HG02870 (cell line): ENCODE measurements at regions not wholly inside any gene's neighbourhood (a gene's known extent, or its start where the extent isn't known, plus 50 kb on each side); places are given as distances from the start of the nearest gene placed in this dataset.

ENCODE experiments used
- ATAC-seq: cut with Tn5 transposase; IDR thresholded peaks from one replicate; pipeline ENCODE4 v1.9.1; 2021; ENCODE audit warnings: mild to moderate bottlenecking, moderate library complexity; ENCODE audit not compliant: unreplicated experiment

DNA sequence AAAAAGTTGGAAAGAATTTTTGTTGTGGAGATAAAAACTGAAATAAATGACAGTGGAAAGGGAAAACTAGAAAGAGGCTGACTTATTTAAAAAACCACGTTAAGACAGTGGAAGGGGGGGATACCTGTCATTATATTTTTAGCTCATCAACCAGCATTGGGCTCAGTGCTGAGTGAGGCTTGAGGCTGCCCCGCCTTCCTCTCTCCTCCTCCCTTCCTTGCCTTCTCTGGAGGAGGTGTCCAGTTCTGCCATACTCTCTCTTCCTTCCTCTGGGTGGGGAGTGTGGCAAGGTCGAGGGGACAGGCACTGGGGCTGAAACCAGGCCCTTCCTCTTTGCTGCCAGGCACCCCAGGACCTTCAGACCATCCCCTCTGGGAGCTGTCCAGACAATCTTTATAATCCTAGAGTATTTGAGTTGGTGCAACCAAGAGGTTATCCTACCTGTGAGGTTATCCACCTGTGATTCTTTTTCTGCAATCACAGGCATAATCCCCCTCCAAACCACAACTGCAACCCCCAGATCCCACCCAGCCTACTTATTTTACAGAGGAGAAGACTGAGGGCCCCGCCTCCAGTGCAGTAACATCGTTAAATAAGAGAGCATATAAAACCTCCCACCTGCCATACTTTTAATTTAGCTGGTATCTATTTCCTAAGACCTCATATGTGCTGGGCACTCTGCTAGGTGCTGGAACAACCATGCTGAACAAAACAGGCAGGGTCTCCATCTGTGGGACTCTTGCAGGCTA lies 578.5 kb downstream of the BUD13 start:
- ATAC-seq: no peak

GRCh38 chr11:116193321-116194131 lies 579.3 kb downstream of the BUD13 start:
- ATAC-seq: no peak

DNA sequence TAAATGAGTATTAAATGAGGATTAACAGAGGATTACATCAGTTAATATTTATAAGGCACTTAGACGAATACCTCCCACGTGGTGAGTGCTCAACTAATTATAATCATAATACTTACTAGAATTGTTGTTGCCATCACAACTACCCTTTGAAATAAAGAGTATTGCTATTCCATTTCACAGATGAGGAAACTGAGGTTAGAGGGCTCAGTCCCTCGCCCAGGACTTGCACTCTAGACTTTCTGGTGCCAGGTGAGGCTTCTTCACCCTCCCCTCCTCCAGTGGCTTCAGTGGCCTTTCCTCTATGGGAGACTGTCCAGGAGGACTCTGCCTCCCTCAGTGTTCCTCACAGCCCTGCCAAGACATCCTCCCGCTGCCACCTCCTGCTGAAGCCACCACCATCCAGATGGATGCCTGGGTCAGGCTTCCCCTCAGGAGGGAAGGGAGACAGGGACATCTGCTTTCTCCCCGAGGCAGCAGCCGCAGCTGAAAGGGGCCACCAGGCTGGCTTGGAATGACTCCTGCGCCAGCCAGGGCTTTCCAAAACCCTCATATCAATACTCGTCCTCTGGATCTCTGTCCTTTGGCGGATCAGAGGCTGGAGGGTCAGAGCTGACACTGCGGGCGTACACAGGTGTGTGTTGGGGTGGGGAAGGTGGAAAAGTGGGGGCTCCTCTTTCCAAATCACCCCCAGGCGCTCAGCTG lies 580.1 kb downstream of the BUD13 start:
- ATAC-seq: no peak

DNA sequence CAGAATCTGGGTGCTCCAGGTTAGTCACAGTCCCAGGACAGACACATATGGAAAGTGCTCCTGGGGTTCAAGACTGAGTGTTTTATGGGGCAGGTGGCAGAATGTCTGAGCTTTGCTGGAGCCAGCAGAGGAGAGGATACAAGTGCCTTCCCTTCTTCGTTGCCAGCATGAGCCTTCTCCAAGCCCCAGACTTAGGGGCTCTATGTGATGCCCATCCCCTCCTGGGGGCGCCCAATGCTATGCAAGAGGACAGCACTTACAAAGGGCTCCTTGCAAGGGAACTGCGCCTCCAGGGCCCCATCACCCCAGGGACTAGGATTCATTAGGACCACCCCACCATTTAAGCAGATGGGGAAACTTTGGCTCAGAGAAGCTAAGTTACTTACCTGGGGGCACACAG lies 581.9 kb downstream of the BUD13 start:
- ATAC-seq: no peak

DNA sequence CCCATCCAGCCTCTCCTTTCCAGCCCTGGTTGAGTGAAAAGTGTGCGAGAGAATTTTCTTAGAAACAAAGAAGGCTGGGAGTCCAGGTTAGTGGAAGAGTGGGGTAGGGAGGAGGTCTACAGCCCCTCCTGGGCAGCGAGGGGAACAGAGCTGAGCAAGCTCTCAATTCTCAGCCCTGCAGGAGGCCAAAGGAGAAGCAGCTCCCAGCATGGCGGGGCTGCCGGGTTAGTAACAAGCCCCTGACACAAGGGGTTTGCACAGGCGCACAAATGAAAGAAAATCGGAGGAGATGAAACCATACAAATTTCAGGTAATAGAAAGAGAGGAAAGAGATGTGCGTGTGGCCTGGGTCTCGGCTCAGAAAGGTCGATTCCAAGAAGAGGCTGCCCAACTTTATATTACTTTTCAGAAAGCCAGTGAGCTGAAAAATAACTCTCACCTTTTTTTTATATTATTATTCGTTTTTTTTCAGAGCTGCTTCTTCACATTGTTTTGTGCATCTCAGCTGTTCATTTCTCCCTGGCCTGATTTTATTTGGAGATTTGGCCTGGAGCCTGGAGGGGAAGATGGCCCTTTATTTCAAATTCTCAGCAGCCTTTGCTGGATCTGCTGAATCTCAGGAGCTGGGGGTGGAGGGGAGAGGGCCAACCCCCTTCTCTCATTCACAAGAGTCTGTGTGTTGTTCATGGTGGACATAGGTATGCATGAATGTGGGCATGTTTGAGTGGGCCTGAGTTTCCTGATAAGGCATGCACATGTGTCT lies 583.2 kb downstream of the BUD13 start:
- no peak for ATAC-seq

- no peak for ATAC-seq
These were observed 584.4 kb downstream of the BUD13 start for GRCh38 chr11:116188350-116188749.

DNA sequence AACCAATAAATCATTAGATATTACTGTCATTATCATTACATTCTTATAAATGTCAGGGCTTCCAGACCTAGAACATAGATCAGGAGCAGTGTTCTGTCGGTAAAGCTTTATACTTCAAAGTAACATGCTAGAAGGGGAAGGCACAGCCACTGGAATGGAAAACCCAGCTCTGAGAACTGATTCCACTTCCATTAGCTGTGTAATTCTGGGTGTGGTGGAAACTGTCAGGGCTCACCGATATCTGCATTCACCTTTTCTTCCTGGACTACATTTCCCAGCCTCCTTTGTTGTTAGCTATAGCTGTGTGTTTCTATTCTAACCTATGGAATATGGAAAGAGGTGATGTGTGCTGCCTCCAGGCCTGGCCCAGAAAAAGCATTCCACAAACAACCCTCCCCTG lies 585.8 kb downstream of the BUD13 start:
- ATAC-seq: no peak

- no peak for ATAC-seq
These were observed 587.2 kb downstream of the BUD13 start for GRCh38 chr11:116185551-116185950.

DNA sequence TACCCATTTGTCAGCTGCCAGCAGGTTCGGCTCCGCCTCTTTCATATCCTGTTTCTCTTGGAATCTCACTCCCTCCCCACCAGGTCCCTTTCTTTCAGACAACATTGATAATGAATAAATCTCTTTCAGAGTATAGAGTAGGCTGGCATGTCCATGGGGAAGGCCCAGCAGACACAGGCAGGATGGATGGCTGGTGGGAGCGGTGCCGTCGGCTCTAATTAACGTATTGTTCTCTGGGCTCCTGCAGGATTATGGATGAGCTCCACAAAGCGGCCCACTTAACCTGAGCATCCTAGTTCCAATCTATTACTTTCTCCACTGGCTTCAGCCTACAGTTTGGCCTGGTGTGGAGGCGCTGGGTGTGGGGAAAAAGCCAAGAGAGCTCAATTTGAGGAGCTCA lies 588.0 kb downstream of the BUD13 start:
- no peak for ATAC-seq

- ATAC-seq: no peak
These were observed 590.3 kb downstream of the BUD13 start for GRCh38 chr11:116182356-116182966.

GRCh38 chr11:116180806-116181600 lies 591.8 kb downstream of the BUD13 start:
- ATAC-seq: no peak

DNA sequence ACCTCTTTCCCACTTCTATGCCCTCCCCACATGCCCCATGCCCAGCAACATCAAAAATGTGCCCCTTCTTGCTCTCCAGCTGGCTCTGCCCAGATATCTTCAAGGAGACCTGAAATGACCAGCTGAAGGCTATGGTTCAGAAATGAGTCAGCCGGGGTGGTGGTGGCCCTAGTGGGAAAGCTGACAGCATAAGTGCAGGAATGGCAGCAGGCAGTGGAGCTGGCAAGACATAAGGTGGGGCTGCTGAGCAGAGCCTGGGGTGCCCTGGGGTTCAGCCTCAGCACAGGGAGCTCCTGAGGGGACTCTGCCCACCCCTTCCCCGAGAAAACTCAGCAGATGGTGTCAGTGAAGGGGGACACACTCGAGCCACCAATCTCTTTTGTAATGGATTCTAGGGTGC lies 593.4 kb downstream of the BUD13 start:
- no peak for ATAC-seq

DNA sequence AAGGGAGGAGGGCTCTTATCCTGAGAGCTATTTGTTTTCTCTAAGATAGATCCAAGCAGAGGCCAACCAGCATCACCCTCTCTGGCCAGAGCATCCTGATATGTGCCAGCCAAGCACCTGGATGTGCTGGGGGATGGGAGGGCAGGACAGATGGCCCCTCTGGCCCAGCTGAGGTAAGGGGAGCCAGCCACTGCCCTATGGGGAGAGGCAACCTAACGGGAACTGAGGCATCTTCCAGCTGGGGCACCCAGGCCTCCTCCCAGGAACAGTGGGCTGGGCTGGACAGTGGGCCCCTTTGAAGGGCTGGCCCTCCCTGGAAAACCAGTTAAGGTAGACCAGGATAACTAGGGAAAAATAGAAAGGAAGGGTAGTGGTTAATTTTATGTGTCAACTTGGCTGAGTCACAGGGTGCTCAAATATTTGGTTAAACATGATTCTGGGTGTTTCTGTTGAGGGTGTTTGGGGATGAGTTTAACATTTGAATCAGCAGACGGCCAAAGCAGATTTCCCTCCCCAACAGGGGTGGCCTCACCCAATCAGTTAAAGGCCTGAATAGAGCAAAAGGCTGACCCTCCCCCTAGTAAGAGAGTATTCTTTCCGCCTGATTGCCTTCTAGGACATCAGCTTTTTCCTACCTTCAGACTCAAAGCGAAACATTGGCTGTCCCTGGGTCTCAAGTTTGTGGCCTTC lies 595.1 kb downstream of the BUD13 start:
- no peak for ATAC-seq

DNA sequence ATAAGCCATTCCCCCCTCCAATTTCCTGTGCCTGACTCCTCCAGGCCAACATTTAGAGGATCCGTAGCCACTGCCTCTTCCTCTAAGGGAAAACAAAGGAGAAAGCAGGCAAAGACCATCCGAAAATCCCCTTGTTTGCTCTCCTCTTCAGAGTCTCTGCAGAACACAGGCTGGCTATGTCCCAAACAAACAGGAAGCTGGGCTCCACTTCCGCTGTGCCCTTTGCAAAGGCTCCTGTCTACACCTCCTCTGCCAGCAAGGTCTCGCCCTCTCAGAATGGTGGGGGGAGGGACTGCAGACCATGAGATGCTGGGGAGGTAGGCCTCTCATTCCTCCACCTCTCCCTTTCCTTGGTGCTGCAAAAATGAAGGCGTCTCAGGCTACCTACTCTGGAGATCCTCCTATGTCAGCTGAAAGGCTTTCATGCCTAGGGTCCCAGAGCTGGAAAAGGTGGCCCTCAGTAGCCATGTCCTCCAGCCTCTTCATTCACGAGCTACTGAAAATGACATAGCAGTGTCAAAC lies 596.2 kb downstream of the BUD13 start:
- no peak for ATAC-seq

DNA sequence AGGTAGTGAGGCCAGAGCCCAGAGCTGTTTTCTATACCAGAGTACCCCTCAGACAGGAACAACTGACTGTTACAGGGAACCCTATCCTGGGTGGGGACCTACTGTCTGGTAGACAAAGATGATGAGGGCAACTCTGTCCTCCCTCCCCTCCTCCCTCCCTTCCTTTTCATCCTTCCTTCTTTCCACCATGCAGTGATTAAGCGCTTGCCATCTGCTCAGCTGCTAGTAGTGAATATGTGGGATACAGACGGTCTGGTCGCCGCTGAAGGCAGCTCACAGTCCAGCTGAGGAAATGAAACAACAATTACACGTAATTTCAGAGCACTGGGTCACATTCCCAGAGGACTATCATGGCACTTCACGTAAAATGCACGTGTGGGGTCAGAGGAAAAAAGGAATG lies 597.1 kb downstream of the BUD13 start:
- ATAC-seq: no peak

- no peak for ATAC-seq
These were observed 598.6 kb downstream of the BUD13 start for GRCh38 chr11:116173941-116174911.

DNA sequence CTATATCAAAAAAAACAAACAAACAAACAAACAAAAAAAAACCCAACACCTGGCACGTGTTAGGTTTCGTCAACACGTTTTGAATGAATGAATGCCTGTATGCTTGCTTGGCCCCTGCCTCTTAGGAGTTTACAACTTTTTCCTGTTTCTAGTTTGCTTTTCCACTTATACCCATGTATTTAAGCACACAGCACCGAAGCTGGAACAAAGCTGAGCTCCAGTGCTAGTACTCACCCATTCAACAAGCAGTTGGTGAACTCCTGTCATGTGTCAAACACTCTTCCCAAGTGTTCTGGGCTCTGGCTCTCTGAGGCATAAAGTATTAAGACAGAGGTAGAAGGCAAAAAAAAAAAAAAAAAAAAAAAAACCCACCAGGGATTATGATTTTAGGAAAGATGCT lies 599.3 kb downstream of the BUD13 start:
- no peak for ATAC-seq

- no peak for ATAC-seq
These were observed 599.9 kb downstream of the BUD13 start for GRCh38 chr11:116172851-116173250.
